Prostate gland (tissue), 2 donors: ENCODE measurements at regions not wholly inside any gene's neighbourhood (a gene's known extent, or its start where the extent isn't known, plus 50 kb on each side); places are given as distances from the start of the nearest gene placed in this dataset.

Experiments
- POLR2A ChIP-seq: fragments of 450-650 bp; IDR thresholded peaks from one replicate; pipeline ENCODE4 v1.6.1; 2016; ENCODE audit warnings: antibody characterized with exemption, mild to moderate bottlenecking
- POLR2AphosphoS5 ChIP-seq: sonication (generic); formaldehyde crosslinking; IDR thresholded peaks from one replicate; pipeline ENCODE4 v1.6.1; 2017; ENCODE audit warnings: antibody characterized with exemption
- TF ChIP-seq, protein P1 (sequence below), 4 experiments: fragments of 200-600 bp in 2 of 4; fragments of 450-650 bp in 2 of 4; sonication (generic) in 2 of 4; IDR thresholded peaks; 1 replicate in 3 of 4; 2 replicates in 1 of 4; pipeline ENCODE4 v1.5.1; 2016 to 2019; ENCODE audit warnings: antibody characterized with exemption in 4 of 4, mild to moderate bottlenecking in 2 of 4, moderate library complexity in 2 of 4

DNA sequence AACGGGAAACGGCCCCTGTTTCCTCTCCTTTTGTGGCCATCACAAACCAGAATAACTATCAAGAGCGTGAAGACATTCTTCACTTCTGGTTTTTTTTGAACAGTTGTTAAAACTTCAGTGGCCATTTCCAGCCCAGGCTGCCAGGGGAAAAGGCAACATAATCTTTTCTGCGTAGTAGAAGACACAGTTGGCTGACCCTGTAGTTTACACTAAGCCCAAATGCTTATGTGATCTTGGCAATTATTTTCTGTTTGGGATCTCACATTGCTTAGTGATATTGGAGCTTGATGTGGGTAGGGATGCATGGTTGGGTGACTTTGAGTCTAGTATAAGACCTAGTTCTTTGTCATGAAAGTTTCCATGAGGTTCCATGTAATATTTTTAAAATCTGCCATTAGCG lies 449.4 kb upstream of the CDH4 start:
- no peak for TF ChIP-seq POLR2A
- TF ChIP-seq, protein P1, sequence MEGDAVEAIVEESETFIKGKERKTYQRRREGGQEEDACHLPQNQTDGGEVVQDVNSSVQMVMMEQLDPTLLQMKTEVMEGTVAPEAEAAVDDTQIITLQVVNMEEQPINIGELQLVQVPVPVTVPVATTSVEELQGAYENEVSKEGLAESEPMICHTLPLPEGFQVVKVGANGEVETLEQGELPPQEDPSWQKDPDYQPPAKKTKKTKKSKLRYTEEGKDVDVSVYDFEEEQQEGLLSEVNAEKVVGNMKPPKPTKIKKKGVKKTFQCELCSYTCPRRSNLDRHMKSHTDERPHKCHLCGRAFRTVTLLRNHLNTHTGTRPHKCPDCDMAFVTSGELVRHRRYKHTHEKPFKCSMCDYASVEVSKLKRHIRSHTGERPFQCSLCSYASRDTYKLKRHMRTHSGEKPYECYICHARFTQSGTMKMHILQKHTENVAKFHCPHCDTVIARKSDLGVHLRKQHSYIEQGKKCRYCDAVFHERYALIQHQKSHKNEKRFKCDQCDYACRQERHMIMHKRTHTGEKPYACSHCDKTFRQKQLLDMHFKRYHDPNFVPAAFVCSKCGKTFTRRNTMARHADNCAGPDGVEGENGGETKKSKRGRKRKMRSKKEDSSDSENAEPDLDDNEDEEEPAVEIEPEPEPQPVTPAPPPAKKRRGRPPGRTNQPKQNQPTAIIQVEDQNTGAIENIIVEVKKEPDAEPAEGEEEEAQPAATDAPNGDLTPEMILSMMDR (IDR thresholded peaks at IDR 0.05): no peak
- no peak for TF ChIP-seq POLR2AphosphoS5
